Erythroblast (primary cell): ENCODE measurements at regions not wholly inside any gene's neighbourhood (a gene's known extent, or its start where the extent isn't known, plus 50 kb on each side); places are given as distances from the start of the nearest gene placed in this dataset.

Source experiments
- GATA1 ChIP-seq: IDR thresholded peaks from 2 replicates; pipeline ENCODE4 v1.6.1; 2011; ENCODE audit warnings: low read depth, mild to moderate bottlenecking, control low read depth, low read length, moderate library complexity
- POLR2A ChIP-seq: IDR thresholded peaks from 2 replicates; pipeline ENCODE4 v1.6.1; 2011; ENCODE audit warnings: mild to moderate bottlenecking, low read length

GRCh38 chr14:65177551-65177950 is 75.2 kb upstream of the MAX start:
- no peak for TF ChIP-seq POLR2A
- no peak for TF ChIP-seq GATA1
